Vagina (tissue), 2 donors: ENCODE measurements at regions not wholly inside any gene's neighbourhood (a gene's known extent, or its start where the extent isn't known, plus 50 kb on each side); places are given as distances from the start of the nearest gene placed in this dataset.

Experiments
- CTCF ChIP-seq, 3 experiments: fragments of 450-650 bp in 2 of 3; fragments of 200-600 bp in 1 of 3; sonication (generic) in 1 of 3; IDR thresholded peaks; one replicate each; pipeline ENCODE4 v1.5.1; 2017 to 2019; ENCODE audit warnings: antibody characterized with exemption in 3 of 3, mild to moderate bottlenecking in 2 of 3, moderate library complexity in 2 of 3
- POLR2A ChIP-seq, 2 donors: fragments of 450-650 bp; IDR thresholded peaks; one replicate each; pipeline ENCODE4 v1.6.1; 2017; ENCODE audit warnings: antibody characterized with exemption in 2 of 2, mild to moderate bottlenecking in 2 of 2, moderate library complexity in 2 of 2

- TF ChIP-seq CTCF (IDR thresholded peaks at IDR 0.05) (no peak), POLR2A (IDR thresholded peaks at IDR 0.05) (no peak)
Measured at GRCh38 chr12:127145241-127145928, 1121.6 kb upstream of the TMEM132C start.
